ENCODE measurements at regions not wholly inside any gene's neighbourhood (a gene's known extent, or its start where the extent isn't known, plus 50 kb on each side); places are given as distances from the start of the nearest gene placed in this dataset.

- TF ChIP-seq SIN3A (IDR thresholded peaks at IDR 0.05; ENCODE audit: borderline replicate concordance, low read depth, low read length) (no peak), SMC3 (IDR thresholded peaks at IDR 0.05; ENCODE audit: low read depth, low read length) (no peak)
Measured at GRCh38 chr5:130692770-130693169, 472.3 kb downstream of the HINT1 start.
